Astrocyte (in vitro differentiated cells and primary cell): ENCODE measurements at regions not wholly inside any gene's neighbourhood (a gene's known extent, or its start where the extent isn't known, plus 50 kb on each side); places are given as distances from the start of the nearest gene placed in this dataset.

Source experiments
- DNase-seq: peaks from one replicate; pipeline ENCODE4 v3.0.0-alpha.2; 2010; ENCODE audit warnings: low read depth
- FAIRE-seq: peaks from 2 replicates; lab custom pipeline; 2011; peaks lifted over from hg19 to GRCh38; lab: Jason Lieb, UNC
- H2AFZ ChIP-seq: 2 replicates; pipeline ENCODE4 v1.6.0; 2012; ENCODE audit warnings: low read depth, low read length, inconsistent platforms
- H3K27ac ChIP-seq: 2 replicates; pipeline ENCODE4 v1.5.1; 2011; ENCODE audit warnings: low read depth, low read length, inconsistent platforms
- H3K27me3 ChIP-seq: 2 replicates; pipeline ENCODE4 v1.6.0; 2011; ENCODE audit warnings: low read length, inconsistent platforms; ENCODE audit not compliant: insufficient read depth
- H3K36me3 ChIP-seq: 2 replicates; pipeline ENCODE4 v1.5.1; 2011; ENCODE audit warnings: low read length, inconsistent platforms; ENCODE audit not compliant: insufficient read depth
- H3K4me1 ChIP-seq: 2 replicates; pipeline ENCODE4 v1.5.1; 2011; ENCODE audit warnings: low read length, inconsistent platforms; ENCODE audit not compliant: insufficient read depth
- H3K4me2 ChIP-seq: 2 replicates; pipeline ENCODE4 v1.6.0; 2012; ENCODE audit warnings: low read length, inconsistent platforms
- H3K4me3 ChIP-seq: 2 replicates; pipeline ENCODE4 v1.5.1; 2011; ENCODE audit warnings: low read depth, mild to moderate bottlenecking, low read length, inconsistent platforms; ENCODE audit not compliant: insufficient read depth
- H3K79me2 ChIP-seq: 2 replicates; pipeline ENCODE4 v1.6.0; 2012; ENCODE audit warnings: mild to moderate bottlenecking, low read length, inconsistent platforms; ENCODE audit not compliant: insufficient read depth
- H3K9ac ChIP-seq: 2 replicates; pipeline ENCODE4 v1.6.0; 2012; ENCODE audit warnings: mild to moderate bottlenecking, low read length, inconsistent platforms
- H3K9me3 ChIP-seq: 2 replicates; pipeline ENCODE4 v1.5.1; 2012; ENCODE audit warnings: low read depth, mild to moderate bottlenecking, low read length, inconsistent platforms; ENCODE audit not compliant: insufficient read depth
- H4K20me1 ChIP-seq: 2 replicates; pipeline ENCODE4 v1.6.0; 2012; ENCODE audit warnings: low read length, inconsistent platforms; ENCODE audit not compliant: insufficient read depth
- H3K27ac Mint-ChIP-seq: one replicate; pipeline ENCODE4 v1.8.0; 2021; ENCODE audit warnings: mild to moderate bottlenecking, mixed read lengths; ENCODE audit not compliant: unreplicated experiment
- H3K27me3 Mint-ChIP-seq: one replicate; pipeline ENCODE4 v1.8.0; 2021; ENCODE audit warnings: low read depth, mixed read lengths; ENCODE audit not compliant: unreplicated experiment
- H3K36me3 Mint-ChIP-seq: one replicate; pipeline ENCODE4 v1.8.0; 2021; ENCODE audit warnings: low read depth, mixed read lengths; ENCODE audit not compliant: unreplicated experiment
- H3K4me1 Mint-ChIP-seq: one replicate; pipeline ENCODE4 v1.8.0; 2021; ENCODE audit warnings: low read depth, mixed read lengths; ENCODE audit not compliant: unreplicated experiment
- H3K4me3 Mint-ChIP-seq: one replicate; pipeline ENCODE4 v1.8.0; 2021; ENCODE audit warnings: mild to moderate bottlenecking, moderate library complexity, mixed read lengths; ENCODE audit not compliant: unreplicated experiment
- H3K9me3 Mint-ChIP-seq: one replicate; pipeline ENCODE4 v1.8.0; 2021; ENCODE audit warnings: mild to moderate bottlenecking, mixed read lengths; ENCODE audit not compliant: unreplicated experiment
- EZH2 ChIP-seq: IDR thresholded peaks from 2 replicates; pipeline ENCODE4 v1.6.1; 2012; ENCODE audit warnings: mild to moderate bottlenecking, low read length, inconsistent platforms; ENCODE audit not compliant: insufficient read depth
- TF ChIP-seq, protein P1 (sequence below): IDR thresholded peaks from 2 replicates; pipeline ENCODE4 v1.5.1; 2011; ENCODE audit warnings: low read depth, mild to moderate bottlenecking, inconsistent platforms, low read length, moderate library complexity; ENCODE audit not compliant: insufficient read depth

GRCh38 chr10:29922892-29923291, 136.5 kb downstream of the JCAD start:
- Histone ChIP-seq H3K36me3 (no peaks in the 10 kb centered on the region), H2AFZ (no peak overlapping the region), H3K4me1 (peaks cover 6% of the 10 kb centered on the region), H3K9me3 (peaks cover 2% of the 10 kb centered on the region), H4K20me1 (no peaks in the 10 kb centered on the region), H3K27me3 (peaks cover 8% of the 10 kb centered on the region), H3K4me2 (no peak overlapping the region), H3K27ac (no peak overlapping the region), H3K9ac (no peak overlapping the region), H3K4me3 (no peak overlapping the region), H3K79me2 (no peaks in the 10 kb centered on the region)
- peaks cover 28% of the 10 kb centered on the region for H3K4me1 Mint-ChIP-seq
- no peaks in the 10 kb centered on the region for H3K36me3 Mint-ChIP-seq
- H3K9me3 Mint-ChIP-seq = peaks cover 8% of the 10 kb centered on the region
- H3K27ac Mint-ChIP-seq = peak overlapping the region; percentile 63
- TF ChIP-seq, protein P1, sequence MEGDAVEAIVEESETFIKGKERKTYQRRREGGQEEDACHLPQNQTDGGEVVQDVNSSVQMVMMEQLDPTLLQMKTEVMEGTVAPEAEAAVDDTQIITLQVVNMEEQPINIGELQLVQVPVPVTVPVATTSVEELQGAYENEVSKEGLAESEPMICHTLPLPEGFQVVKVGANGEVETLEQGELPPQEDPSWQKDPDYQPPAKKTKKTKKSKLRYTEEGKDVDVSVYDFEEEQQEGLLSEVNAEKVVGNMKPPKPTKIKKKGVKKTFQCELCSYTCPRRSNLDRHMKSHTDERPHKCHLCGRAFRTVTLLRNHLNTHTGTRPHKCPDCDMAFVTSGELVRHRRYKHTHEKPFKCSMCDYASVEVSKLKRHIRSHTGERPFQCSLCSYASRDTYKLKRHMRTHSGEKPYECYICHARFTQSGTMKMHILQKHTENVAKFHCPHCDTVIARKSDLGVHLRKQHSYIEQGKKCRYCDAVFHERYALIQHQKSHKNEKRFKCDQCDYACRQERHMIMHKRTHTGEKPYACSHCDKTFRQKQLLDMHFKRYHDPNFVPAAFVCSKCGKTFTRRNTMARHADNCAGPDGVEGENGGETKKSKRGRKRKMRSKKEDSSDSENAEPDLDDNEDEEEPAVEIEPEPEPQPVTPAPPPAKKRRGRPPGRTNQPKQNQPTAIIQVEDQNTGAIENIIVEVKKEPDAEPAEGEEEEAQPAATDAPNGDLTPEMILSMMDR = no peak
- no peak for TF ChIP-seq EZH2
- no peak overlapping the region for H3K4me3 Mint-ChIP-seq
- no peak for FAIRE-seq
- DNase-seq = peak; percentile 61
- peaks cover 19% of the 10 kb centered on the region for H3K27me3 Mint-ChIP-seq

- Mint-ChIP-seq H3K27ac (peak overlapping the region; percentile 60), H3K27me3 (peaks cover 19% of the 10 kb centered on the region), H3K36me3 (no peaks in the 10 kb centered on the region), H3K4me3 (no peak overlapping the region), H3K9me3 (peaks cover 8% of the 10 kb centered on the region), H3K4me1 (peaks cover 28% of the 10 kb centered on the region)
- Histone ChIP-seq H4K20me1 (no peaks in the 10 kb centered on the region), H2AFZ (no peak overlapping the region), H3K4me2 (no peak overlapping the region), H3K4me3 (no peak overlapping the region), H3K79me2 (no peaks in the 10 kb centered on the region), H3K27ac (no peak overlapping the region), H3K4me1 (peaks cover 6% of the 10 kb centered on the region), H3K27me3 (peaks cover 8% of the 10 kb centered on the region), H3K9ac (no peak overlapping the region), H3K9me3 (peaks cover 2% of the 10 kb centered on the region), H3K36me3 (no peaks in the 10 kb centered on the region)
- TF ChIP-seq, protein P1 = no peak
- TF ChIP-seq EZH2 = no peak
- DNase-seq = no peak
- FAIRE-seq = no peak
These were observed 137.2 kb downstream of the JCAD start for GRCh38 chr10:29922226-29922625.

GRCh38 chr10:29921071-29921446, 138.3 kb downstream of the JCAD start:
- no peak overlapping the region for H3K4me3 ChIP-seq
- H3K79me2 ChIP-seq = no peaks in the 10 kb centered on the region
- no peak for TF ChIP-seq EZH2
- TF ChIP-seq, protein P1 = no peak
- peaks cover 8% of the 10 kb centered on the region for H3K27me3 ChIP-seq
- H3K36me3 Mint-ChIP-seq = no peaks in the 10 kb centered on the region
- FAIRE-seq = no peak
- no peak overlapping the region for H3K27ac ChIP-seq
- H3K9ac ChIP-seq = no peak overlapping the region
- peaks cover 18% of the 10 kb centered on the region for H3K27me3 Mint-ChIP-seq
- H4K20me1 ChIP-seq = no peaks in the 10 kb centered on the region
- H3K36me3 ChIP-seq = no peaks in the 10 kb centered on the region
- no peak for DNase-seq
- no peak overlapping the region for H2AFZ ChIP-seq
- no peak overlapping the region for H3K4me2 ChIP-seq
- H3K9me3 ChIP-seq = peaks cover under 1% of the 10 kb centered on the region
- peaks cover 5% of the 10 kb centered on the region for H3K9me3 Mint-ChIP-seq
- H3K4me1 ChIP-seq = no peaks in the 10 kb centered on the region
- H3K27ac Mint-ChIP-seq = no peak overlapping the region
- peaks cover 26% of the 10 kb centered on the region for H3K4me1 Mint-ChIP-seq
- H3K4me3 Mint-ChIP-seq = no peak overlapping the region
